ENCODE measurements at regions not wholly inside any gene's neighbourhood (a gene's known extent, or its start where the extent isn't known, plus 50 kb on each side); places are given as distances from the start of the nearest gene placed in this dataset.

- H3K27ac ChIP-seq: no peak overlapping the region
- H4K20me1 ChIP-seq: no peaks in the 10 kb centered on the region
- no peaks in the 10 kb centered on the region for H3K4me1 ChIP-seq
- H3K36me3 ChIP-seq: no peaks in the 10 kb centered on the region
- H3K4me3 ChIP-seq: no peak overlapping the region
- H3K9ac ChIP-seq: no peak overlapping the region
- no peak for TF ChIP-seq Cebpa-rat (IDR thresholded peaks at IDR 0.05)
- H3K27me3 ChIP-seq: no peaks in the 10 kb centered on the region
- H3K9me3 ChIP-seq (replicated peaks in 1 of 11): peaks cover 0 to 16% (median 5%) of the 10 kb centered on the region in 11 experiments; a peak in 6 of 22 replicates
- no peak overlapping the region for H3K4me2 ChIP-seq
Measured at GRCh38 chr13:21849323-21849722, 178.4 kb downstream of the FGF9 start.

DNA sequence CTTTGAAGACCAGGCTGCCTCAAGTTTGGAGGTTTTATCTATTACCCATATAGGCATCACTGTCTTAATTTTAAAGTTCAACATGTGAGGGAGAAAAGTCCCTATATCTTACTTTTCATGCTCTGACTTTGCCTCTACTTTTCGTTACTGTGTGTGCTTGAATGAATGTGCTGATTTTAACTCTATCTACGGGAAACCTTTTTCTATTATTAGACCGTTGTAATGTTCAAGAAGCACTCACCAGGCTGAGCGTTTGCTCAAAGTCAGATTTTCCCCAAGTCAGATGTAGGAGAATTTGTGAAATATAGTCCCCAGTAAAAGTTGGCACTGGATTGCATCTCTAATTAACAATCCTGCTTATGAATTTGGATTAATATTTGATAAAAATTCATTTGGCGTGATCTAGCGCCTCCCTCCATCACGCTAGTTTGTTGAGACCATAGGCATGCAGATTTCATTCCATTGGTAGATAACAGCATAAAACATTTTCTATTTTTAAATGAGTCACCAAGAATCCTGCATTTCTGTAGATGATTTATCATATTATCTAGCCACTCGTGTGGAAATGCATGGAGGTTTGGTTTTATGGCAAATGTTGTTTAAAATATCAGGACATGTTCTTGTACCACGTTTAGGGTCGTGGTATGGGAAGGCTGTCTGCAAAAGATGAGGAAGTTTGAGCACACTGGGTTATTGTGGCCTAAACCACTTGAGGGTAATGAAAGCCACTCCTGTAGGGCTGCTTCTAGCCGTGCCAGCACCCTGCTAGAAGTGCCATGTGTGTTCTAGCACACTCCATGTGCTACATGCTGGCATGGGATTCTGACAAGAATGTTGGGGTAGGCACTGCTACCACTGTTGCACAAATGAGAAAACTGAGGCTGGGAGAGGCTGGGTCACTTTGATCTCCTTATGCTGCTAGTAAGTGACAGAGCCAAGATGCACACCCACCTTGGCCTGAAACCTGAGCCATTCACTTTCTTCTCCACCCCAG is 179.4 kb downstream of the FGF9 start:
- Histone ChIP-seq H3K9me3 (replicated peaks in 1 of 11) (peaks cover 0 to 9% (median 3%) of the 10 kb centered on the region in 11 experiments; a peak in 4 of 22 replicates), H4K20me1 (no peaks in the 10 kb centered on the region), H3K4me1 (no peaks in the 10 kb centered on the region), H3K27ac (no peak overlapping the region), H3K27me3 (no peaks in the 10 kb centered on the region), H3K4me3 (no peak overlapping the region), H3K4me2 (no peak overlapping the region), H3K9ac (no peak overlapping the region), H3K36me3 (no peaks in the 10 kb centered on the region)
- TF ChIP-seq Cebpa-rat (IDR thresholded peaks at IDR 0.05): no peak

GRCh38 chr13:21852043-21852442 is 181.2 kb downstream of the FGF9 start:
- no peak for TF ChIP-seq Cebpa-rat (IDR thresholded peaks at IDR 0.05)
- Histone ChIP-seq H3K36me3 (no peaks in the 10 kb centered on the region), H3K9me3 (replicated peaks in 1 of 11) (peaks cover 0 to 4% (median 0%) of the 10 kb centered on the region in 11 experiments; a peak in 2 of 22 replicates), H4K20me1 (no peaks in the 10 kb centered on the region), H3K27ac (no peak overlapping the region), H3K4me1 (no peaks in the 10 kb centered on the region), H3K9ac (no peak overlapping the region), H3K4me2 (no peak overlapping the region), H3K4me3 (no peak overlapping the region), H3K27me3 (no peaks in the 10 kb centered on the region)

DNA sequence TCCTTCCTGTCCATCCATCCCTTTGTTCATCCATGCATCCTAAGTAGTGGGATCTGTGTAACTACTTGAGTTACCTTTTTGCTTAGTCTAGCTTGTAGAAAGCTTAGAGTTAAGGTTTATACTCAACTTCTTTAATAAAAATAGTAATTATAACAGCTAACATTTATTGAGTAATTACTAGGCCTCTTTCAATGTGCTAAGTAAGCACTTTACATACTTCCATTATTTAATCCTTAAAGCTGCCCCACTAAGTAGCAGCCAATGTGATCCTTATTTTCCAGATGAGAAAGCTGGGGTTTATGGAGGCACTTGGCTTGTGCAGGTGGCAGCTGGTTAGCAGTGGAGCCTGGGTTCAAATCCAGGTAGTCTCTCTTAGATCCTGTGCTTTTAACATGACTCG is 182.9 kb downstream of the FGF9 start:
- Histone ChIP-seq H3K27me3 (no peaks in the 10 kb centered on the region), H3K4me3 (no peak overlapping the region), H3K9ac (no peak overlapping the region), H3K9me3 (replicated peaks in 1 of 11) (no peaks in the 10 kb centered on the region), H4K20me1 (no peaks in the 10 kb centered on the region), H3K4me2 (no peak overlapping the region), H3K4me1 (no peaks in the 10 kb centered on the region), H3K27ac (no peak overlapping the region), H3K36me3 (no peaks in the 10 kb centered on the region)
- no peak for TF ChIP-seq Cebpa-rat (IDR thresholded peaks at IDR 0.05)

DNA sequence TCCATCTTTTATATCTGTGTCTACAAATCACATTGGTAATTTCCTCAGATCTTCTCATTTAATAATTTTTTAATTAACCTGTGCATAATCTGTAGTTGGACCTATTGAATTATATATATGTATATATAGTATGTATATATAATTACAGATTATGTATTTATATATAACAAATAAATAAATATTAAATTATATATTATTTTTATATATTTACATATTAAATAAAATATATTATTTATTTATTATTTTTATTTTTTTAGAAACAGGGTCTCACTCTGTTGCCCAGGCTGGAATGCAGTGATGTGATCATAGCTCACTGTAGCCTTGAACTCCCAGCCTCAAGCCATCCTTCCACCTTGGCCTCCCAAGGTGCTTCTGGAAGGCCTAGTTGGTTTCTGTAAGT is 197.9 kb downstream of the FGF9 start:
- Histone ChIP-seq H3K9ac (no peak overlapping the region), H3K36me3 (no peaks in the 10 kb centered on the region), H3K9me3 (replicated peaks in 1 of 11) (peaks cover 1 to 23% (median 17%) of the 10 kb centered on the region in 11 experiments; a peak in 15 of 22 replicates), H4K20me1 (no peaks in the 10 kb centered on the region), H3K4me3 (no peak overlapping the region), H3K4me2 (no peak overlapping the region), H3K4me1 (no peaks in the 10 kb centered on the region), H3K27me3 (no peaks in the 10 kb centered on the region), H3K27ac (no peak overlapping the region)
- TF ChIP-seq Cebpa-rat (IDR thresholded peaks at IDR 0.05): no peak

GRCh38 chr13:21871382-21871781 is 200.5 kb downstream of the FGF9 start:
- TF ChIP-seq Cebpa-rat (IDR thresholded peaks at IDR 0.05): no peak
- H3K36me3 ChIP-seq: no peaks in the 10 kb centered on the region
- H3K27ac ChIP-seq: no peak overlapping the region

DNA sequence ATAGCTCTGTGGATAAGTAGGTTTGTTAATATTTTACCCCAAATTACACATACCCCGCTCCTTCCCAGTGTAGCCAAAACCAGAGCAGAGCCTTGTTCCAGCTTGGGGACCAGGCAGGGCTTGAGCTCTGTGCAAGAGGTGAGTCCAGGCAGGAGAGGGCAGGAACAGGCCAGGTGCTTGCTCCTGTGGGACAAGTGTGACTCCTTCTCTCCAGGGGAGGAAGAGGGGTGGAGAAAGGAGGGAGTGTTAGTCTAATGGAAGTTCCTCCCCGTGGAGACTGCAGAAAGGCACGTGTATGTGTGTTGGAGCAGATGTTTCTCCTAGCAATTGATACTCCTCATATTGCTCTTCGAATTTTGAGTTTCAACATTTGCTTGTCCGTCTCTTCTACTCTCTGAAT is 201.0 kb downstream of the FGF9 start:
- peaks cover 0 to 12% (median 6%) of the 10 kb centered on the region in 11 experiments; a peak in 5 of 22 replicates for H3K9me3 ChIP-seq (replicated peaks in 1 of 11)
- H3K36me3 ChIP-seq: no peaks in the 10 kb centered on the region
- H3K4me3 ChIP-seq: no peak overlapping the region
- H4K20me1 ChIP-seq: no peaks in the 10 kb centered on the region
- H3K4me1 ChIP-seq: no peaks in the 10 kb centered on the region
- H3K27me3 ChIP-seq: no peaks in the 10 kb centered on the region
- no peak overlapping the region for H3K4me2 ChIP-seq
- H3K9ac ChIP-seq: no peak overlapping the region
- no peak for TF ChIP-seq Cebpa-rat (IDR thresholded peaks at IDR 0.05)
- H3K27ac ChIP-seq: no peak overlapping the region

More at GRCh38 chr13:21871382-21871781, 200.5 kb downstream of the FGF9 start:
- Histone ChIP-seq H4K20me1 (no peaks in the 10 kb centered on the region), H3K4me3 (no peak overlapping the region), H3K27me3 (no peaks in the 10 kb centered on the region), H3K9ac (no peak overlapping the region), H3K4me1 (no peaks in the 10 kb centered on the region), H3K4me2 (no peak overlapping the region), H3K9me3 (replicated peaks in 1 of 11) (peaks cover 0 to 8% (median 3%) of the 10 kb centered on the region in 11 experiments; a peak in 5 of 22 replicates)

DNA sequence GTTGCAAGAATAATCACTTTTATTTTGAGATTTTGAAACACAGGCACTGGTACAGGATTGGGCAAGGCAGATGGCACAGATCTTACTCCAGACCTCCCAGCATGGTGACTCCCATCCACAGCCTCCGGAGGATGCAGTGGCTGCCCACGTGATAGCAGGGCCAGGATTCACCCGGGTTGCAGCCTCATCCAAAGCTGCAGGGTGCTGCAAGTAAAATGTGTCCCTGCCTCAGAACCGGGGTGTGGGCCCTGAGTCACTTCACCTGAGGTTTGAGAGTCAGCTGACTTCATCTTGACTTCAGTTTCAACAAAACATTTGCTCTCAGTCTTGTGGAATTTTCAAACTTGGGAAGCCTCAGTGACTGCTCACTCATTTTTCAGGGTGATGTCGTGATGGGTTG is 201.9 kb downstream of the FGF9 start:
- H3K9ac ChIP-seq: no peak overlapping the region
- no peak overlapping the region for H3K27ac ChIP-seq
- H4K20me1 ChIP-seq: no peaks in the 10 kb centered on the region
- H3K9me3 ChIP-seq (replicated peaks in 1 of 11): peaks cover 0 to 15% (median 6%) of the 10 kb centered on the region in 11 experiments; a peak in 5 of 22 replicates
- H3K36me3 ChIP-seq: no peaks in the 10 kb centered on the region
- H3K27me3 ChIP-seq: no peaks in the 10 kb centered on the region
- no peak for TF ChIP-seq Cebpa-rat (IDR thresholded peaks at IDR 0.05)
- no peak overlapping the region for H3K4me3 ChIP-seq
- no peaks in the 10 kb centered on the region for H3K4me1 ChIP-seq
- H3K4me2 ChIP-seq: no peak overlapping the region

- H3K4me1 ChIP-seq: no peaks in the 10 kb centered on the region
- H3K4me2 ChIP-seq: no peak overlapping the region
- H3K9ac ChIP-seq: no peak overlapping the region
- TF ChIP-seq Cebpa-rat (IDR thresholded peaks at IDR 0.05): no peak
- H4K20me1 ChIP-seq: no peaks in the 10 kb centered on the region
- H3K27me3 ChIP-seq: no peaks in the 10 kb centered on the region
- no peak overlapping the region for H3K27ac ChIP-seq
- no peaks in the 10 kb centered on the region for H3K36me3 ChIP-seq
- H3K9me3 ChIP-seq (replicated peaks in 1 of 11): peaks cover 0 to 18% (median 10%) of the 10 kb centered on the region in 11 experiments; a peak in 6 of 22 replicates
- no peak overlapping the region for H3K4me3 ChIP-seq
Measured at GRCh38 chr13:21875116-21875515, 204.2 kb downstream of the FGF9 start.

Data from BLaER1 treated with 17β-estradiol and CSF1 and Interleukin-3, amounts not matched to agents 10 nM and 100 nM (cell line).